ENCODE measurements at regions not wholly inside any gene's neighbourhood (a gene's known extent, or its start where the extent isn't known, plus 50 kb on each side); places are given as distances from the start of the nearest gene placed in this dataset.

DNA sequence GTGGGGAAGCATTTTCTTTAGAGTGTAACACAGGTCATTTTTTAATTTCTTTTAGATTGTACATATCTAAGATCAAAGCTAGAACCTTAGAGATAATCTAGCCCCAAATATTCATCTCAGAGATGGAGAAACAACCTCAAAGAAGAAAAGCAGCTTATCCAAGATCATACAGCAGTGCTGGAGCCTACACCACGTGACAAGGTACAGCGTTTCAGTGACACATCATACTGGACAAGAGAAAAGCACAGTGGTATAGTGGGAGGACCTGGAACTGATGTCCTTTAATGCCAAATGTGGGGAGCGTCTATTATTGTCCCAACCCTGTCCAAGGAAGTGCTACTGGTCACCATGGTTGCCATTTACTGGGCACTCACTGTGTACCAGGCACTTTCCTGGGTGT lies 445.8 kb downstream of the RPS24 start:
- DNase-seq (ENCODE audit: low read depth in 2 of 2), result no peak

- DNase-seq (ENCODE audit: low read depth in 2 of 2), result no peak
Observed at GRCh38 chr10:78481842-78482241, 448.2 kb downstream of the RPS24 start.

DNA sequence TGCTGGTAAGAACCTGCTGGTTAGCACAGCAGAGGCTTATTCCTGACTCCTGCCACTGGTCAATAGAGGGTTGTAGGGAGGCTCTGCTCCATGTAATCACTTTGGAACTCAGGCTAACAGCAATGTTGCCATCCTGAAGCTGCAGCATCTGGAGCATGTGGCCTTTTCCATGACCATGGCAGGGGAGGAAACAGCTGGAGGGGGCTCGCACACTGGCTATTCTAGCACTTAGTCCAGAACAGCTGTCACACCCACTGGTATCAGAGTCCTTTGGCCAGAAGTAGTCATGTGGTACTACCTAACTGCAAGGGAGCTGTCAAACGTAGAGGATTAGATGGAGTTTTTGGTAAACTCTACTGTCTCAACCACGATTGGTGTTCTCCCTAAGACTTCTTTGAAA lies 450.0 kb downstream of the RPS24 start:
- DNase-seq (ENCODE audit: low read depth in 2 of 2), result no peak

- no peak for DNase-seq (ENCODE audit: low read depth in 2 of 2)
Observed at GRCh38 chr10:78489034-78489433, 455.4 kb downstream of the RPS24 start.

DNA sequence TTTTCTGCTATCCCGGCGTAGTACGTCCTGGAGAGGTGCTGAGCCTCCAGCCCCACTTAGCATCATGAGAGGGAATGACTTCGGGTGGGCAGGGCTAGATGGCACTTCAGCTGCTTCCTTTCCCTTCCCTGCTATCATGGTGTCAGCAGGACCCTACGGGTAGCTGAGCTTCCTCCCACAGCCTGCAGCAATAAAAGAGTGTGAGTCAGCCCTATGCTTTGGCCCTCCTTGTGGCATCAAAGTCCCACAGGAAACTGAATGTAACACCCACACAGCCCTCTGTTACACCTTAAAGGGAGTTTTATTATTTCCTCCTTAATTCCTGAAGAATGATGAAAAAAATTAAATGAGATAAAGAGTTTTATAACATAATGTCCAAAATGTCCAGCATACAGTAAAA lies 458.1 kb downstream of the RPS24 start:
- DNase-seq (ENCODE audit: low read depth in 2 of 2), result no peak

DNA sequence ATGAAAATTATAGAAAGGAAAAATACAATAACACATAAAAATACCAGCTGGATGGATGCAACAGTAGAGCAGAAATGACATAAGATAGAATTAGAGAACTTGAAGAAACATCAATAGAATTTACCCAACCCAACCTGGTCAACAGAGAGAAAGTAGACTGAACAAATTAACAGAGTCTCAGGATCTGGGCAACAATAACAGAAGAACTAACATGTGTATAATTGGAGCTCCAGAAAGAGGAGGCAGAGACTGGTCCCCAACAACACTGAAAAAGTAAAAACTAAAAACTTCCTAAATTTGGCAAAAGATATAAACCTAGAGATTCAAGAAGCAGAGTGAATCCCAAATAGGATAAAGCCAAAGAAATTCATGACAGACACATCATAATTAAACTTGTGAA lies 458.8 kb downstream of the RPS24 start:
- DNase-seq (ENCODE audit: low read depth in 2 of 2), result no peak

DNA sequence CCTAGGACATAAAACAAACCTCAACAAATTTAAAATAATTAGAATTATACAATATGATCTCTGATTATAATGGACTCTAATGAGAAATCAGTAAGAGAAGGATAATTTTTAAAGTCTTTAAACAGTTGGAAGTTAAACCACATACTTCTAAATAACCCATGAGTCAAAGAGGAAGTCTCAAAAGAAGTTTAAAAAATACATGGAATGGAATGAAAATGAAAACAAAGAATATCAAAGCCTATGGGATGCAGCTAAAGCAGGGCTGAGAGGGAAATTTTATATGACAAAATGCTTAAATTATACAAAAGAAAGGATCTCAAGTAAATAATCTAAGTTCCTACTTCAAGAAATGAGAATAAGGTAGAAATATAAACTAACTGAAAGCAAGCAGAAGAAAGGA lies 460.5 kb downstream of the RPS24 start:
- no peak for DNase-seq (ENCODE audit: low read depth in 2 of 2)

DNA sequence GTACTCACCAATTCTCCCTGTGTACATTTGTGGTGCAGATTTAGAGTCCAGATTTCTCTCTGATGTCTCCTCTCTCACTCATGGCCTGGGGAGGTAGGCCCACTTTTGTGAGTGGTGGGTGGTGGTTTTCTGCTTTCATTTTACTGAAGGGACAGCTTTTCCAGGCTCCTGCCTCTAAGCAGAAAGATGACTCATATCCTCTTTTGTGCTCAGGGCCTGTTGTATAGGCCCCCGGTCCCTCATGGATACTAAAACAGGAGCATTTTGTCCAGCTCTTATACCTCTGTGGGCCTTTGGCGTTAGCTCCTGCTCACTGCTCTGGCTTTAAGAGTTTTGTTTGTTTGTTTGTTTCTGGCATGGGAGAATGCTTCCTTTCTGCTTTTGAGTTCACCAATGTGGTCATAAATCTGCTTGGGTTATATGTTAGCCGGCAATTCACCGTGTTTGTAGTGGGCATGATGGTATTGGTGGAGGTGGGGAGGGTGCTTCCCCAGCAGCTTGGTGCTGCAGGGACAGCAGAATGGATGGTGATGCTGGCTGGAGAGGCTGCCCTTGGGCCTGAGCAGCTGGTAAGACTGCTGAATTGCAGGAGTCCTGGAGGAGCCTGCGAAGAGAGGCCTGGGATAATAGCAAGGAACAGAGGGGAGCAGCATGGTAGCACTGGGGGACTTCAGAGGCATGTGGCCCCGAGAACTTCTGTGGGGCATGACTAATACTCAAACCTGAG lies 468.7 kb downstream of the RPS24 start:
- DNase-seq (ENCODE audit: low read depth in 2 of 2), result no peak

GRCh38 chr10:78504181-78504580 lies 470.5 kb downstream of the RPS24 start:
- no peak for DNase-seq (ENCODE audit: low read depth in 2 of 2)

- DNase-seq (ENCODE audit: low read depth in 2 of 2), result no peak
Observed at GRCh38 chr10:78505657-78506056, 472.0 kb downstream of the RPS24 start.

GRCh38 chr10:78506614-78507013 lies 473.0 kb downstream of the RPS24 start:
- DNase-seq (ENCODE audit: low read depth in 2 of 2), result no peak

GRCh38 chr10:78507510-78508160 lies 474.0 kb downstream of the RPS24 start:
- no peak for DNase-seq (ENCODE audit: low read depth in 2 of 2)

DNA sequence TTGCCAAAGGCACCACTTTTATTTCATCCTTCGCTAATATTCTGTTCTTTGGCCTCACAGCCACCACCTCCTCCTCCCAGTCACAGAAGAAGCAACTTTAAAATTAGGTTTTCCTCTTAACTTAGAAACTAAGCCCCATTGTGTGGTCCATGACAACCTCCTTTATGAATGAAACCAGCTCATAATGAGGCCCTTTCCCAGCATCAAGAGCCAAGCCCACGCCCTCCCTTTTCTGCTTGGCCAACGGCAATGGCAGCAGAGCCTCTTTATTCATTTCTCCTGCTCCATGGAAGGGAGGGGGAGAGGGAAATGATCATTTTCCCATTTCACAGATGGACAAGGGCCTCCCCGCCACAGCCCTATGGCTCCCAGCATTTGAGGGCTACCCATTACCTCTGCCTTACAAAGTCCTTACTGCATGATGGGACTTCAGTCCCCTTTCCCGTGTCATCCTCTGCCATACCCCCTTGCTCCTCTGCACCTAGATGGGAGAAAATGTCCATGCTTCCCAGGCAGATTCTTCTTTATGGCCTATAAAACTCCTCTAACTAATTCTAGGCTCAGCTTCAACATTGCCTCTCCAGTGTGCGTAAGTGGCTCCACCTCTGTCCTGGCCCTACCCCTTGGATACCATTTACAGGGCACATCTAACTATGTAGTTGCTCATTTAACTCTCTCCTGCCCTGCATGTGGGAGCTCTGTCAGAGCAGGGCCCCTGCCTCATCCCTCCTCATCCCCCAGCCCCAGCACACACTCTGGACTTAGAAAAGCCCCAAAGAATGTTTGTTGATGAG lies 475.5 kb downstream of the RPS24 start:
- DNase-seq (ENCODE audit: low read depth in 2 of 2), result no peak

- DNase-seq (ENCODE audit: low read depth in 2 of 2), result no peak
Observed at GRCh38 chr10:78510566-78511323, 477.1 kb downstream of the RPS24 start.

DNA sequence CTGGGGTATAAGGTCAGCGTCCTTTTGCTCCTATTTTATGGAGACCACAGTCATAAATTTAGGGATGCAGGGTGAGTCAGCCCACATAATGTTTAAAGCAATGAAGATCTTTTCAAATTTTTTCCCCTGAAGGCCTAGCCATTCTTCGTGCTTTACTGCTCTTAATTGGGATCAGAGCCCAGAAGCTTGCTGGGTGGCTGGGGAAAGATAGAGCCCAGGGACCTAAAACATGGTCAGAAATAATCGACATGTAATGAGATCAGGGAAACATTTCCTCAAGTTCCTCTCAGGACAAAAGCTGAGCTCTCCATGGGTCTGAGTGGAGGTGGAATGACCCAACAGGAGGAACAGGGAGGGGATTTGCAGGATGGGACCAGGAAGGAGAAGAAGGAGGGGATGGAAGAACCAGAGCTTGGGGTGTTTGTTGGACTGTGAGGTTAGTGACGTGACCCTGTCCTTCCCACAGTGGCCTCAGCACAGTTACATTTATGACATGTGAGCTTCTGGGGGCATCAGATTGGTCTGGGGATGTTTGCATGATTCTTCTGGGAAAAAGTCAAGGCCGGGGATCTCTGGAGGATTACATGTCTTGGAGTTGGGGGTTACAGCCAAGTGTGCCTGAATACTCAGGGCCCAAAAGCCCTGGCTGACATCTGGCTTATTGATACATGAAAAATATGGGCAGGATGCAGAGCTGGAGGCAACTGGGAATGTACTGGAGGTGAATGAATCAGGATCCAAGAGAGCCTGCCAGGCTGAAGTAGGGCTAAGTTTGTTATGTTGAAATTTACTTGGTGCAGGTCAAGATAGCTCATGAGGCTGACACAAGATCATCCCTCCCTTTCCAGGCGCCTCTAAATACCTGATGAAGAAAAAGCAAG lies 477.9 kb downstream of the RPS24 start:
- DNase-seq (ENCODE audit: low read depth in 2 of 2), result no peak

DNA sequence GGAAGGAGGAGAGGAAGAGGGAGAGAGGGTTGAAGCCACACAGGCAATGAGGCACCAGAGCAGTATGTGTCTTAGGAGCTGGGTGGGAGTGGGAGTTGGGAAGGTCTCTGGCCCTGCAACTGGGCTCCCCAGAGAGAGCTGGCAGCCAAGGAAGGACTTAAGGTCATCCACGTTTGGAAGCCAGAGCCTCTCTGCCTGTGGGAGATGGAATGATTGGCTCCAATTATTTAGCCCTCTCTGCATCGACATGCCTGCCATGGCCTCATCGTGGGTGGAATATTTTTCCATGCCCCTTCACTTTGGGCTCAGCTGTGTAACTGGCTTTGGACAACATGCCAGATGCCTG lies 478.5 kb downstream of the RPS24 start:
- no peak for DNase-seq (ENCODE audit: low read depth in 2 of 2)

- no peak for DNase-seq (ENCODE audit: low read depth in 2 of 2)
Observed at GRCh38 chr10:78513330-78513729, 479.7 kb downstream of the RPS24 start.

DNA sequence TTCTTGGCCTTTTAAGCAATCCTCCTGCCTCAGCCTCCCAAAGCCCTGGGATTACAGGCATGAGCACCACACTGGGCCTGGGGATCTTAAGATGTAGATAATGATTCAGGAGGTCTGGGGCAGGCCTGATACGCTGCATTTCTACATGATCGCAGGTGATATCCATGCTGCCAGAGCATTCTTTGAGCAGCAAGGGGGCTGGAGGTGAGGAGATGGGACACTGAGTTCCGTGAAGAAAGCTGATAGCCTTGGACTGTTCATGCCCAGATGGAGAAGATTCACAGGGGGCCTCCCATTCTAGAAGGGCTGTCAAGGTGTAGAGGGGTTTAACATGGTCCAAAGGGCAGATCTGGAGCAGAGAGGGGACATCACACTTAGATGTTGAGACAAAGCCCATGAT lies 480.3 kb downstream of the RPS24 start:
- DNase-seq (ENCODE audit: low read depth in 2 of 2), result no peak

DNA sequence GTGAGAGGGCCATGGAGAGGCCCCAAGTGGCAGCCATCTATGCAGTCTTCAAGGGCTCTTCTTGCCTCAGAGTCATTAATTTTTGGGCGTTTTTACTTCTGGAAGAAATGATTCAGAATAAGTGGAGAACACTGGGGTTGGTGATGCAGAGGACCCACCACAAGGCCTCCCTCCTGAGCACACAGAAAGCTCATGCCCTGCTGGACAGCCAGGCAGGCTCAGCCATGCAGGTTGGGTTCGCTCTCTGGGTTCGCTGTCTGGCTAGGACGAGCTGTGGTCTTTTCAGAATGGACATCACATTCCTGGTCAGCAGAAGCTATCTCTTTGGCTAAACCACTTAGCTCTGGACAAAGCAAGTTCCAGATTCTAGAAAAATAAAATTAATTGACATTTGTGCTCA lies 480.8 kb downstream of the RPS24 start:
- DNase-seq (ENCODE audit: low read depth in 2 of 2), result no peak

GRCh38 chr10:78515038-78515872 lies 481.6 kb downstream of the RPS24 start:
- no peak for DNase-seq (ENCODE audit: low read depth in 2 of 2)

- DNase-seq (ENCODE audit: low read depth in 2 of 2), result no peak
Observed at GRCh38 chr10:78515873-78516153, 482.1 kb downstream of the RPS24 start.

Data from stimulated activated CD4-positive, alpha-beta T cell treated with anti-CD3 and anti-CD28 coated beads, Interleukin-4, amount 100 ng/mL, for 48 hours (primary cell).